Pancreas (tissue), 10 donors: ENCODE measurements at regions not wholly inside any gene's neighbourhood (a gene's known extent, or its start where the extent isn't known, plus 50 kb on each side); places are given as distances from the start of the nearest gene placed in this dataset.

Source experiments
- ATAC-seq, 4 donors: fragments of 200-7000 bp; cut with Tn5 transposase; one replicate each; pipeline versions ENCODE4 v1.8.0 to v1.9.1; 2020; ENCODE audit warnings: mild to moderate bottlenecking in 4 of 4, moderate library complexity in 4 of 4
- DNase-seq, 6 donors: peaks; one replicate each; pipeline ENCODE4 v3.0.0-alpha.2; 2020
- FAIRE-seq: peaks from 2 replicates; lab custom pipeline; 2012; peaks lifted over from hg19 to GRCh38; lab: Jason Lieb, UNC
- H3K27ac ChIP-seq, 4 donors: fragments of 200-600 bp; sonication (generic); 1 replicate in 3 of 4; 2 replicates in 1 of 4; pipeline versions ENCODE4 v1.5.0 to v1.8.0; 2020
- H3K27me3 ChIP-seq, 4 donors: fragments of 200-600 bp; one replicate each; pipeline ENCODE4 v1.8.0; 2021
- H3K36me3 ChIP-seq, 3 donors: fragments of 200-600 bp; sonication (generic) in 1 of 3; one replicate each; pipeline versions ENCODE4 v1.5.0 to v1.8.0; 2020 to 2021
- H3K4me1 ChIP-seq, 3 donors: fragments of 200-600 bp; one replicate each; pipeline ENCODE4 v1.8.0; 2021
- H3K4me3 ChIP-seq, 4 donors: fragments of 200-600 bp; sonication (generic) in 2 of 4; one replicate each; pipeline versions ENCODE4 v1.5.0 to v1.8.0; 2020 to 2021
- H3K9me3 ChIP-seq, 4 donors: fragments of 200-600 bp; one replicate each; pipeline ENCODE4 v1.8.0; 2021
- CTCF ChIP-seq, 4 donors: fragments of 200-600 bp; sonication (generic) in 3 of 4; IDR thresholded peaks; one replicate each; pipeline versions ENCODE4 v1.5.0 to v1.8.0; 2021; ENCODE audit warnings: antibody characterized with exemption in 4 of 4
- WGBS, 2 donors: extraction: QIAGEN DNeasy Blood & Tissue Kit; methylation state at CpG; one replicate each; pipeline ENCODE4 v1.1.7; 2013; 5-methylcytosine and 5-hydroxymethylcytosine counted together
- intact Hi-C, 3 donors: fragments of 100-400 bp; cut with DNase I; formaldehyde crosslinking; loops; one replicate each; pipeline versions ENCODE4 v1.11.1 to v1.14.2; 2022
- donor health status: healthy with polysubstance abuse.
- donor health status: DM: no; HTN: no; CAD: no; lungs with moderate emphysema.
- donor health status: DM: no; HTN: no; CAD: no.
- donor health status: control.
- donor health status: control.
- donor health status: Bipolar disorder and iron deficiency.
- donor health status: DM: yes; HTN: yes; CAD: no.
- donor health status: DM: no; HTN: no; CAD: no.
- donor health status: DM: no; HTN: no; CAD: no.
- donor health status: DM: yes; HTN: yes; CAD: no.

- H3K27me3 ChIP-seq, result peaks cover 0 to 8% (median 4%) of the 10 kb centered on the region in 4 donors
- no peak overlapping the region for H3K27ac ChIP-seq
- FAIRE-seq (no peak), ATAC-seq (no peak), DNase-seq (no peak)
- no peaks in the 10 kb centered on the region for H3K36me3 ChIP-seq
- no peaks in the 10 kb centered on the region for H3K4me1 ChIP-seq
- no peak for TF ChIP-seq CTCF (IDR thresholded peaks at IDR 0.05)
- no peaks in the 10 kb centered on the region for H3K9me3 ChIP-seq
- intact Hi-C loops, result no loop called here
- WGBS, 2 donors, result 29 to 46% methylated on average over 3 of the region's 3 CpGs
- H3K4me3 ChIP-seq, result no peak overlapping the region
Measured at GRCh38 chr1:38300616-38301015, 254.0 kb upstream of the POU3F1 start.

- Histone ChIP-seq H3K4me1 (no peaks in the 10 kb centered on the region), H3K27me3 (peaks cover 0 to 7% (median 2%) of the 10 kb centered on the region in 4 donors), H3K27ac (no peak overlapping the region), H3K4me3 (no peak overlapping the region), H3K36me3 (no peaks in the 10 kb centered on the region), H3K9me3 (no peaks in the 10 kb centered on the region)
- DNase-seq (no peak), FAIRE-seq (no peak), ATAC-seq (no peak)
- intact Hi-C loops, result no loop called here
- 70 to 80% methylated on average over 5 of the region's 5 CpGs for WGBS, 2 donors
- no peak for TF ChIP-seq CTCF (IDR thresholded peaks at IDR 0.05)
Measured at GRCh38 chr1:38297842-38298241, 251.2 kb upstream of the POU3F1 start.

- ATAC-seq (no peak), DNase-seq (no peak), FAIRE-seq (no peak)
- no peak overlapping the region for H3K4me3 ChIP-seq
- no peaks in the 10 kb centered on the region for H3K36me3 ChIP-seq
- H3K4me1 ChIP-seq, result no peaks in the 10 kb centered on the region
- intact Hi-C loops, result no loop called here
- TF ChIP-seq CTCF (IDR thresholded peaks at IDR 0.05), result no peak
- no peak overlapping the region for H3K27ac ChIP-seq
- peaks cover 0 to 8% (median 2%) of the 10 kb centered on the region in 4 donors for H3K27me3 ChIP-seq
- WGBS, 2 donors, result 77 to 81% methylated on average over 5 of the region's 5 CpGs
- H3K9me3 ChIP-seq, result no peaks in the 10 kb centered on the region
Measured at GRCh38 chr1:38297246-38297645, 250.7 kb upstream of the POU3F1 start.

- Histone ChIP-seq H3K4me3 (no peak overlapping the region), H3K9me3 (no peaks in the 10 kb centered on the region), H3K27me3 (peaks cover 0 to 8% (median 2%) of the 10 kb centered on the region in 4 donors), H3K4me1 (no peaks in the 10 kb centered on the region), H3K36me3 (no peaks in the 10 kb centered on the region), H3K27ac (no peak overlapping the region)
- 42 to 53% methylated on average over 10 of the region's 10 CpGs for WGBS, 2 donors
- no peak for DNase-seq
- no peak for FAIRE-seq
- ATAC-seq, result no peak
- TF ChIP-seq CTCF (IDR thresholded peaks at IDR 0.05), result no peak
- intact Hi-C loops, result no loop called here
Measured at GRCh38 chr1:38296047-38296446, 249.5 kb upstream of the POU3F1 start.

- Histone ChIP-seq H3K4me1 (no peaks in the 10 kb centered on the region), H3K4me3 (no peak overlapping the region), H3K27ac (no peak overlapping the region), H3K27me3 (peaks cover 0 to 8% (median 2%) of the 10 kb centered on the region in 4 donors), H3K9me3 (no peaks in the 10 kb centered on the region), H3K36me3 (no peaks in the 10 kb centered on the region)
- no peak for TF ChIP-seq CTCF (IDR thresholded peaks at IDR 0.05)
- WGBS, 2 donors, result 53 to 78% methylated on average over 4 of the region's 4 CpGs
- intact Hi-C loops, result no loop called here
- no peak for ATAC-seq
- no peak for DNase-seq
- FAIRE-seq, result no peak
Measured at GRCh38 chr1:38293567-38293966, 247.0 kb upstream of the POU3F1 start.
